ENCODE measurements at regions not wholly inside any gene's neighbourhood (a gene's known extent, or its start where the extent isn't known, plus 50 kb on each side); places are given as distances from the start of the nearest gene placed in this dataset.
"Not testable (repeated sequence)": the region's sequence is repeated elsewhere in the genome, so short reads cannot be mapped to it uniquely, and the experiment has no call there.

DNA sequence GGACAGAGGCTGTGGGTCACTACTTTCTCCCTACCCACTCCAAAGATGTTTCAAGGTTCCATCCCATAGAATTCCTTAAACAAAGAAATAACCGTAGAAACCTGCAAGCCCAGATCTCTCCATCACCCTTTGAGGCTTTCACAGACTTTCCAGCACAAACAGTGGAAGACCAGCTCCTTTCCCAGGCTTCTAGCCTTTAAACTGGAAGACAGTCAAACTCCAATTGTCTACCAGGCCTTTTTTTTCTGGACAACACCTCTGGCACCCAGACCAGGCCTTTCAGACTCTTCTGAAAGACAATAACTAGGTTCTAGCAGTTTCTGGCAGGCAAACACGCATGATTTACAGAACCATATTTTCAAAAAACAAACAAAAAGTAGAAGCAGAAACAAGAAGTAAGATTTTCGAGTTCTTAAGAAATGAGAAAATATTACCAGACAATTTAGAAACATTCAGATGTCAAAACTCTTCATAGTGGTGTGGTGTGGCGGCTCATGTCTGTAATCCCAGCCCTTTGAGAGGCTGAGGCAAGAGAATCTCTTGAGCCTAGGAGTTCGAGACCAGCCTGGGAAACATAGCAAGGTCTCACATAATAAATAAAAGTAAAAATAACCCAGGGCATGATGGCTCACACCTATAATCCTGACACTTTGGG lies 73.0 kb upstream of the EPCAM start:
- DNase-seq (ENCODE audit: extremely low read depth, low read depth), result no peak

DNA sequence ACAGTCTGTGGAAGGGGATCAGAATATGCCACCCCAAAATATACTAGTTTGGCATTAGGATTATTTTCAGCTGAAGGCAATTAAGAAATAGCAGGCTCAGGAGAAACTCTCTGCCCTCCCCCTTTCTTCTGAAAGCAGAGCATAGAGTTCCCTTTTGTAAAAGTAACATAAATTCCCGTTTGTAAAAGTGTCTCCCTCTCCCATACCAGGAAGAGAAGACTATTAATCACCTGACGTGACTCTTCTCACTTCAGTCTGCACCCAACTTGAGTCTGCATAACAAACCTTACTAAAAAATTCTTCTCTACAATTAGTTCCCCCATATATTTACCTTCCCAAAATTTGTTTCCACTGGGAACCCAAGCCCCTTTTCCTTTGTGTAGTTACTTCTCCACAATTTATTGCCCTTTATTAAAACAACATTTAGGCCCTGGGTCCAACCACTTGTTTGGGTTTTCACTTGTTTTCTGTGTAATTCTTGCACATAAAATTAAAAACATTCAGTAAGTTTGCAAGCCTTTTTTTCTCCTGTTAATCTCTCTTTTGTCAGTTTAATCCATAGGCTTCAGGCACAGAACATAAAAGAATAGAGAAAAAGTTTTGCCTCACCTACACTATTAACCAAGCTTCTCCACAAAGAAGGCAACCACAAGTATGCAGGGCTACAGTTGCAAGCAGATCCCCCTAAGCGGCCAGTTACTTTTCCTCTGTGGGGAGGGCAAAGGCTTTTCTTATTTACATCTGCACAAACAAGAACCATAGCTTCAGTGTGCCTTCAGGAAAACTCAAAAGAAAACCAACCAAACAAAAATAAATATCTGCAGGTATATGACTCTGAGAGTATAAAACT lies 73.8 kb upstream of the EPCAM start:
- no peak for DNase-seq (ENCODE audit: extremely low read depth, low read depth)

DNA sequence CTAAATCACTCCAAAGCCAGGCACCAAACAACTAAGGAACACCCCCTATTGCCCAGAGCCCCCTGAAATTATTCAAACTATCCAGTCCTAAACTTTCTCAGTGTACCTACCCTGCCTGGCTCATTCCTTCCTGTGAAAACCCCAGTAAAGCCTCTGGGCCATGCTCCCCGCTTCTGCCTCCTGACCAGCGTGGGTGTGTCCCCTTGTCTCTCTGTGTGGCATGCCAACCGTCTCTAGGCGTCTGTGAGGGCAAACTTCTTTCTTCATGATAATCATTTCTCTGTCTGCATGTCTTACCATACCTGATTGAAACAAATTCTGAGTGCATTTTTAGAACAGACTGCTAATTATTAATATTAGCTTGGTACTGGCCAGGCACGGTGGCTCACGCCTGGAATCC lies 75.1 kb upstream of the EPCAM start:
- DNase-seq (ENCODE audit: extremely low read depth, low read depth), result no peak

DNA sequence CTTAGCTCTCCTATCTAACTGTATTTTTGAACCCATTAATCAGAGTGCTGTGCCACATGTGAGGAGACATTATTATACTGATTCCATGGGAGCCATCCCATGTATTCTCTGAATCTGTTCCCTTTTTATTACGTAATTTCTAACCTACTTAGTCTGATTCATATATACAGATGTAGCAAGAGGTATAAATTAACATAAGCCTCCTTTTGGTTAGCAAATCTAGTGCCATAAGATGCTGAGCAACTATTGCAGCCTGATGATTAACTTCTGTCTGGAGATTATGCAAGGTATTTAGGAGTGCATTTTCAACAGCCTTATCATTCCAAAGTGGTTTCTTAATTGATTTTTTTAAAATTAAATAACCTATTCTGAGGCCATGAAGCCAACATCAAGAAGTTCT lies 80.2 kb upstream of the EPCAM start:
- no peak for DNase-seq (ENCODE audit: extremely low read depth, low read depth)

DNA sequence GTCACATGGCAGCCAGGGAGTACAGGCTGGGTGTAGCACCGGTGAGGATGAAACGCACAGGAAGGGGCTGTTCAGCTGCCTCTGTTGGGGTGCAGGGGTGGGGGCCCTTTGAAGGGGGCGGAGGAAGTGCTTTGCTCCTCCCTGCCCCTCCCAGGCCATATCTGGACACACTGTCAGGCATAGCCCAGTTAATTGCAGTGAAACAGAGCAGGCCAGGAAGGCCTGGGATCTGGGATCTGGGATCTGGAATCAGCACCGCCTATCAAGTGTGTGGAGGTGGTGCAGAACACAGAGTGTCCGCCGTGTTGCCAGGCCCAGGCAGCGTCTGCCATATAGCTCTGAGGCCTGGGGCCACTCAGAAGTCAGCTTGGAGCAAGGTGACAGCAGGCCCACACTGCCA lies 85.5 kb upstream of the EPCAM start:
- no peak for DNase-seq (ENCODE audit: extremely low read depth, low read depth)

DNA sequence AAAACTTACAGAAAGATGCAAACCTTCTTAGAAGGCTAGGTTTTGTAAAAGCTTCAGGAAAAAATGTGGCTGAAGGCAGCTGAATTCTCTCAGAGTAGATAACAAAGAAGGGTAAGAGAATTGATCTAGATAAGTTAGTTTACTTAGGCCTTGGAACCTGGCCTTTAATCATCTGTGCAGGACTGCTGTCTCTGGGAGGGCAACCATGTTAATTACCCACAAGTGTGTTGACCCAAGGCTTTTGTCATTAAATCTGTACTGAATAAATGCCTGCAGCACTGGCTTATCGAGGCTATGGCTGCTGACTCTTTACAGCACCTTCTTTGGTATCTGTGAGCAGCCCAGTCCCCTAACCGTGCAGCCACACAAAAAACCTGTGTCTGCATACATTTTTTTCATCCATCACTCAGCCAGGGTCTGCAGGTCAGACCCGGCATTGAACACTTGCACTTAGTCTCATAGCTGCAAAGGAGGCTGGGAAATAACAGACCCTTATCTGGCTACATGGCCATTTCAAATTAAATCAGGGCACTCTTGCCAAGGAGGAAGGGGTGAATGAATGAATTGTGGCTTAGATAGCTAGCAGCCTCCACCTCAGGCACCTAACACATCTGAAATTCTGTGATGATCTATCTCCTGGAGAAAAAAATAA lies 86.4 kb upstream of the EPCAM start:
- no peak for DNase-seq (ENCODE audit: extremely low read depth, low read depth)

DNA sequence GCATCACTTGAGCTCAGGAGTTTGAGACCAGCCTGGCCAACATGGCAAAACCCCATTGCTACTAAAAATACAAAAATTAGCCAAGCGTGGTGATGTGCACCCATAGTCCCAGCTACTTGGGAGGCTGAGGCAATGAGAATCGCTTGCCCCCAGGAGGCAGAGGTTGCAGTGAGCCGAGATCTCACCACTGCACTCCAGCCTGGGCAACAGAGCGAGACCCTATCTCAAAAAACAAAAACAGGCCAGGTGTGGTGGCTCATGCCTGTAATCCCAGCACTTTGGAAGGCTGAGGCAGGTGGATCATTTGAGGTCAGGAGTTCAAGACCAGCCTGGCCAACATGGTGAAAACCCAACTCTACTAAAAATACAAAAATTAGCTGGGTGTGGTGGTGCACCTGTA lies 89.6 kb upstream of the EPCAM start:
- not testable (repeated sequence) for DNase-seq (ENCODE audit: extremely low read depth, low read depth)

DNA sequence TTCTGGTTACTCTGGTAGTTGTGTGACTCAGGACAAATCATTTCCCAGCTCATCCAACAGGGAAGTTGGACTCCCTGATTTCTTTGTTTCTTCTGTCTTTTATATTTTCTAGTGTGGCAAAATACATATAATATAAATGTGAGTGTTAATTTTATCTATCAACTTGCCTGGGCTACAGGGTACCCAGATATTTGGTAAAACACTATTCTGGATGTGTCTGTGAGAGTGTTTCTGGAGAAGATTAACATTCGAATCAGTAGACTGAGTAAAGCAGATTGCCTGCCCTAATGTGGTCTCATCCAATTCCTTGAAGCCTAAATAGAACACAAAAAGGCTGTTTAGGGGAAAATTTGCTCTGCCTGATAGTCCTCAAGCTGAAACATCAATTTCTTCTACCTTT lies 91.1 kb upstream of the EPCAM start:
- DNase-seq (ENCODE audit: extremely low read depth, low read depth), result no peak

DNA sequence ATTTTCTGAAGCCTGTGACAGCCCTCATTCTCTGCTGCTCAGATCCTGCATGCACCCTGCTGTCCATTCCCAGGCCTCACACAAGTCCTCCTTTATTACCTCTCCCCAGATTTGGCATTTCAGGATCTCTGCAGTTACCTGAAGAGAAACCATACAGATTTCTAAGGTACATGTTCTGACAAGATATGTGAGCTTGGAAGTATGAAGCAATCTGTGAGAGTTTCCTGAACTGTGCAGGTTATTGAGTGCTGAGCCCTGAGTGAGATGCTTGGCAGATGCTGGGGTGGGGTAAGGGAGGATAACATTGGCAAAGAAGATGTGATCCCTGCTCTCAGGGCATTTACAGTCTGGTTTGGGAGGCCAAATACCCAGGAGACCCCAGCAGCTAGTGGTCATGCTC lies 91.9 kb upstream of the EPCAM start:
- no peak for DNase-seq (ENCODE audit: extremely low read depth, low read depth)

DNA sequence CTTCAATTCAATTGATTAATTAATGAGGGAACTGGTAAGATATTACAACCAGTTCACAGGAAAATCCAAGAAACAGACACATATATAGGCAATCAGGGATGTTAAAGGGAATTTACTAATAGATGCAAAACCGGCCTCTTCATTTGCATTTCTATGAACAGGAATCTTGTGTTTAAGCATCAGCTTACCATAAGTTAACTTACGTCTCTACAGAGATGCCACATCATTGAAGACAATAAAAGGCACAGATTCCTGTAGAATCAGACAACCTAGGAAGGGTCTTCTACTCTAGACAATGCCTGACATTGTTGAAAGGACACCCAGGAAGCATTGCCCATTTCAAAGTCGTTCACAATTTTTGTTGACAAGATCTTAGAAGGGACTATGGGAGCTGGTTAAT lies 93.0 kb upstream of the EPCAM start:
- no peak for DNase-seq (ENCODE audit: extremely low read depth, low read depth)

DNA sequence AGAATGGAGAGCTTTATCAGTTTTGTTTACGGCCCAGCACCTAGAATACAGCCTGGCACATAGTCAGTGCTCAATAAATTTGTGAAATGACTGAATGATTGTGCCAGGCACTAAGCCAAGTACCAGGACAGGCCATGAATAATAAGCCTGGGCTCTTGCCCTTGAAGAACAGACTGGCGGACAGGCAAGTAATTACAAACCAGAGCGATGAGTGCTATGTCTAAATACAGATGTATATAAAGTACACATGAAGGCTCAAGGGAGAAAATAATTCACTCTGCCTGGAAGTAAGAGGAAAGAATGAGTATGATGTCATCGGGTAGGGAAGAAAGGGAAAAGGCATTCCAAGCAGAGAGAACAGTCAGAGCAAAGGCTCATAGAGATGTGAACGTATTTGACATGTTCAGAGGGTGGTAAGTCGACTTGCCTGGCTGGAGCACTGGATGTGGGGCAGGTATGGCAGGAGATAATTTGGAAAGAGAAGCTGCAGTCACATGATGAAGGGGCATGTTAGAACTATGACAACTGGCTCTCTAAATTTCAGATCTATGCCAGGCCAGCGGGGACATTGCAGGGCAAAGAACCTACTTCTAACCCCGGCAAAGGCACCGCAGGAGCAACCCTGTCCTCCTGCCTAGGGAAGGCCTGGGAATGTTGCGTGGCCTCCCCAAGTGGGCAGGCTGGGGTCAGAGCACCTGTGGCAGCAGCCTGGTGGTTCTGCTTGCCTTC lies 94.9 kb upstream of the EPCAM start:
- DNase-seq (ENCODE audit: extremely low read depth, low read depth), result no peak

DNA sequence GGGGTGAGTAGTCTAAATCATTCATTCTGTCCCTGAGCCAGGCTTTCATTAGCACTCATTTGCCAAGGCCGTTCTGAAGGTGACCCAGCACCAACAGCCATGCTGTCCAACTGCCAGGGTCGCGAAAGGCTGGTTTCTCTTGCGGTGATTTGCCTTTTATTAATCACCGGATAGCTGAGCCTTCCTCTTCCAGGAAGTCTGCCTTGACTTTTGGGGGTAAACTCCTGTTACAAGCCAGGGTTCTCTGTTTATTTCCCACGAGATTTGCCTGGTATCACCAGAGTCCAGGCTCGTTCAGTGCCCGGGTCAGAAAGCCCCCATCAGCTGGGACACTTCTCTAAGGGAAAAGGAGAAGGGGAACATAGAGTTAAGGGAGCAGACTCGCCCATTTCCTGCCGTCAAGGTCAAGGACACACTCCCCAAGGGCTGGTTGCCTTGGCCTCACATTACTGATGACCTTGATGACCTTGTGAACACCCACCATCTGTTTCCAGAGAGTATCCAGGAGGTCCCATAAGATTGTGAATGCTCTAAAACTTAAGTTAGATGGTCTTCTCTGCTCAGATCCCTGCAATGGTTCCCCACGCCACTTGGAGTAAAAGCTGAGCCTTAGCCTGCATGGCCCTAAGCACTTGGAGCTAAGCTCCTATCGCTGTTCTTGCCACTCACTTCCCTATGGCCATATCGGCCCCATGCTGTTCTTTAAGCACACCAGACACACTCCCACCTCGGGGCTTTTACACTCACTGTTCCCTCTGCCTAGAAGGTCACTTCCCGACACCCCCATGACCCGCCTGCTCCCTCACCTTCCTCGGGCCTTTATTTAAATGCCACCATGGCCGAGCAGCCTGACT lies 96.0 kb upstream of the EPCAM start:
- DNase-seq (ENCODE audit: extremely low read depth, low read depth), result no peak

DNA sequence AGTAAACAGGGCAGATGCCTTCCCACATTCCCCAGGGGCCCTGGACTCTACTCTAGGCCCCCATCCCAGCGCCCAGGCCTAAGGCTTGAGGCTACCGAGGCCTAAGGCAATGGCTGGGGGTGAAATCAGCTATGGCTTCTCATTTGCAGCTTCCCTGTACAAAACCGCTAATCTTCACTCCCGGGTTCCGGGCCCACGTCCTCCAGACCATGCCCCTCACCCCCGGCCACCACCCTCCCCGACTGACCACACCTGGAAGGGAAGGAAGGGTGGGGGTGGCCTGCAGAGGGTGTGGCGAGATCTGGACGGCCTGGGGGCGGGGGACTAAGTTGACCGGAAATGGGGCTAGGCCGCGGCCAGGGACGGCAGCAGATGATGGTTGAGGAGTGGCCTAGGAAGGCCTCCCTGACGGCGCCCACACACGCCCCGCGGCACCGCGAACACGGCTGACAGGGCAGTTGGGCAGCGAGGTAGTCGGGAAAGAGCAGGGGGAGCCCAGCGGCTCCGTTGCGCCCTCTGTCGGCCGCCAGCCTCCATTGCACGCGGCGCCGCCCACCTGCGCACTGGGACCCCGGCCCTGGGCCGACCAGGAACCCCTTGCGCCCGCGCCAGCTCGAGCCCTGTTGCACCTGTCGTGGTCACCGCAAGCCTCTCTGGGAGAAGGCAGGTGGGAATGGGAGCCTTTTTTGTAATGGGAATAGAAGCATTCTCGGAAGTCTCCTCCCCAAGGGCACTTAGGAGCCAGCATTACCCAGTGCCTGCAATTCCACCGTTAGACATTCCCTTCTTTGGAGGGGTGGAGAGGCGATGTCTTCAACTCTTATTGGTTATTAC lies 95.9 kb upstream of the CALM2 start:
- peak; percentile 40 for DNase-seq (ENCODE audit: extremely low read depth, low read depth)

DNA sequence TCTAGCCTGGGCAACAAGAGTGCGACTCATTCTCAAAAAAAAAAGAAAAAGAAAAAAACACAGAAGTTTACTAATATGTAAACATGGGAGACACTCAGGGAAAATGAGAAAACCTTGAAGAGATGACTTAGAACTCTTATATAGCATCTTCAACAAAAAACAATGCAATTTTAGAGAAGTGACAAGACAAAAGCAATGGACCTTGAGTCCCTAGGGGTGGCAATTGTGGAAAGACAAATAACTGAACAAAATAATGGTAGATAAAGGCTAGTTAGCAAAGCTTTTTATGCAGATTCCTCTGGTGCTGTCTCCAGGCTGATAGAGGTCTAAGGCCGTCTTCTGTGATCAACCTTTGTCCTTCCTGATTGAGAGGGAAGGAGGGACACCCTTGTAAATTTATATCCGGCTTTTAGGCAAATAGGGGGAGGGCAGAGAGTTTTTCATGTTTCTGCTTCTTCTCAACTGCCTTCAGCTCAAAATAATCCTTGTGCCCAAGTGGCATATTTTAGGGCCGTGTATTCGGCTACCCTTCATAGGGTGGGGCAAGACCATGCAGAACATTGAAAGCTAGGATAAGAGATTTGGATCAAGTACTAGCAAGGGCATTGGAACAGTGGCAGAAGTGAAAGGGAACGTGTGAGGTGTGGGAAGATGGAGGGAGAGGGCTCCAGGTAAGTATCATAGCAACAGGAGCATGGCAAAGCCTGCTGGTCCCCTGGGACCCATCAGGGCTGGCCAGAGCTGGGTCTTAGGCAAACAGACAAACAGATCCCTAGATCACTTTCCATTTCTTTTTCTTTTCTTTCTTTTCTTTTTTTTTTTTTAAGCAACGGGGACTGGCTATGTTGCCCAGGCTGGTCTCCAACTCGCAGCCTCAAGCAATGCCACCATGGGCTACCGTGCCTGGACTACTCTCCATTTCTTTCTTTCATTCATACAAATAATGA lies 95.0 kb upstream of the CALM2 start:
- DNase-seq (ENCODE audit: extremely low read depth, low read depth), result no peak

DNA sequence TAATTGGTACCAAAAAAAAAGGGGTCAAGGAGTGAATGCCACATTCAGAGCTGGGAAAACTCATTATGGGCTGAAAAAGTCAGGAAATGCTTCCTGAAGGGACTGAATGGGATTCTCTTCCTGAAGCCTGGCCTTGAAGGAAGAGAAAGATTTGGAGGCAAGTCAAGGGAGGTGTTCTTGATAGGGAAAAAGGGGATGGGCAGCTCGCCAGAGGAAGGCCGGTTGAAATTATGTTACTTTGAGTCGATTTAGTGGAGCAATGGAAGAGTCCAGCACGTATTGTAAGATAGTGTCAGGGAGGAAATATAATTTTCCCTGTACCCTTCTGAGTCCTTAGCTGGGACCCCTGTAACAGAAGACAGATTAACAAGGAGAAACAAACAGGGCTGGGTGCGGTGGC lies 94.1 kb upstream of the CALM2 start:
- DNase-seq (ENCODE audit: extremely low read depth, low read depth), result no peak

DNA sequence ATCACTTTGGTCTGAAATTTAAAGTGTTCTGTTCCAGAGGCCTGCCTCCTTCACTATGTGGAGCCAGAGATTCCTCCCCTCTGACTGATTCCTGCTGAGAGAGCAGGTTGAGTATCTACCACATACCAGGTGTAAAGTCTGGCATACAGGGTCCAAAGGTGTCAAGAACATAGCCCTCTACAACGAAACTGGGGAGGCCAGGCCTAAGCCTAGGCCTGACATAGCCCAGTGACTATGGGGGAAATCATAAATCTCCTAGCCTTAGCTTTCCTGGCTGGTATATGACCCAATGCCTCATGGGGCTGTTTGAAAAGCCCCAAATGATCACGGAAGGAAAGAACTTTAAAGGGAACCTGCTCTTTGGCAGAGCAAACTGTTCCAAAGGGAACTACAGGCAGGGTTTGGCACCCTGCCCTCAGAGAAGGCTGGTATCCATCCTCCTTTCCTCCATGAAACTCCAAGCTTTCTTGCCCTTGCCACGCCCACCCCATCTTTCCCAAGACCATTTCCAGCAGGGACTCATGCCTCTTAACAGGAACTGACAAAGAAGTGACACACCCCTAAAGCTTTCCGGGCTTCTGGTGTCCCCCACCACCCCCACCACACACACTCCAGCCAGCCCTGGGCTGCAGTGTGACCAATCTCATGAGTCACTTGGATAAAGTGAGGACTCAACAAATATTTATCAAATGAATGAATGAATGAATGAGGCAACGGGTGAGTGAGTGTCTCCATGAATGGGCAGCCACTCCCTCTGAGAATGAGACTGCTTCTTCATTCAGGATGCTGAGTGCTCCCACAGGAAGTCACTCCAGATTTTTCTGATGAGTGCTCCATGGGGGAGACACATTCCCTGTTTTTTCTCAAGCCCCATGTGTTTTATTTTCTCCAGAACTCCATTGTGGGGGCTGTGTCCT lies 93.3 kb upstream of the CALM2 start:
- DNase-seq (ENCODE audit: extremely low read depth, low read depth), result peak; percentile 81

DNA sequence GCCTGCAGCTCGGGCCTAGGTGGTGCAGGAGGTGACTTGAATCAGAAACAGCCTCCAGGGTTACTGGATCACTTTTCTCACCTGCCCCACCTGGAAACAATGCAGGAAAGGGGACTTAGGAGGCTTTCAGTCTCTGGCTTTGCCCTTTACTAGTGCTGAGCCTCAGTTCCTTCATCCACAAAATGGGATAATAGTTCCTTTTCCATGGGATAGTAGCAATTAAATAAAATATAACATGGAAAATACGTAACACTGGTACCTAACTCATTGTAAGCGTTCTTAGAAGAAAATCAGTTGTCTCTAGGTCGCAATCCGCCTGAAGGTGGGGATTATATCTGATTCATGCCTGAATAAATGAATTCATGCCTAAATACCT lies 91.4 kb upstream of the CALM2 start:
- DNase-seq (ENCODE audit: extremely low read depth, low read depth), result no peak

All from NCI-H460 (cell line).